Embryonic facial prominence (tissue), 1 donor: ENCODE measurements at regions not wholly inside any gene's neighbourhood (a gene's known extent, or its start where the extent isn't known, plus 50 kb on each side); places are given as distances from the start of the nearest gene placed in this dataset.
"Not testable (repeated sequence)": the region's sequence is repeated elsewhere in the genome, so short reads cannot be mapped to it uniquely, and the experiment has no call there.

Source experiments
- DNase-seq: peaks from one replicate; pipeline ENCODE4 v3.0.0-alpha.2; 2016; ENCODE audit errors: extremely low spot score

DNA sequence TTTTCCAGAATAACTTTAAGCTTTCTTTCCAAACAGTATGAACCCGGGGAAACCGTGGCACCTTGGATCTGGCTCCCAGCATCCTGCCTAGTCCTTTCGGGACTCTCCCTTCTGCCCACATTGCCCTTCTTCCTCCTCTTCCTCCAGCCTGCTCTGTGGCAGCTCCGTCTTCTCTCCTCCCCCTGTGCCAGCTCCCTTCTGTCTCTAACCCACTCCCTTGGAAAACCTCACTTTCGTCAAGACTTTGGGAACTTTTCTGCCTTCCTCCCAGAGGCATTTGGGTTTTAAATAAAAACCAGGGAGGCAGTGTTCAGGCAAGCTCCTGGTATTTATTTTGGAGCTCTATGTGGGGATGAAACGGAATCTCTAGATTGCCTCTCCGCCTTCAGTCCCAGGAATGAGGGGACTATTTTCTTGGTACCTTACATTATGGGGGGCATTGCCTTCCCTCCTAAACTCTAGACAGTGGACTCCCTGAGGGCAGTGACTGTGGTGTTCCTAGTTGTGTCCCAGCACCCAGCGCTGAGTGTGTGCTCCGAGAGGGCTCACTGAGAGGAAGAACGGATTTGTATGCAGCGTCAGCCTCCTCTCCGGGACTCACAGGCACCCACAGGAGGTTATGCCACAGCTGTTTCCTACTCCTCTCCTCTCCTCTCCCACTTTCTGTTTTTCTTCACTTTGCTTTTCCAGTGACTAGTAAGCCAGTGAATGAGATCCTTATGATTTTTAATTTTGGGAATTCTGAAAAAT is 105.4 kb upstream of the MRPS22 start:
- DNase-seq = no peak

DNA sequence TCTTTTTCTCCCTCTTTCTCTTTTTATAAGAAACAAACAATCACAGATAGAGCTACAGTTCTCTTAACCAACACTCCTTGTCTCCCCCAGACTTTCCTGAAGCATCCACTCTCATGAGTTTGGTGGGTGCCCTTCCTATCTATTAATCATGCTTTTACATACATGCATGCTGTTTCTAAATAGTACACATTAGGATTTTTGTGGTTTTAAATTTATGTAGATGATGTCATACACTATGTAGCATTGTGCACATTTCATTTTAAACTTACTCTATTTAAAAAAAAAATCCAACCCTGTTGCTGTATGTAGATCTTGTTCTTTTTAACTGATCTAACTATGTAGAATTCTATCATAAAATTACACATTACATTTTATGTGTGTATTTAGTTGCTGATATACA is 104.3 kb upstream of the MRPS22 start:
- DNase-seq = no peak

DNA sequence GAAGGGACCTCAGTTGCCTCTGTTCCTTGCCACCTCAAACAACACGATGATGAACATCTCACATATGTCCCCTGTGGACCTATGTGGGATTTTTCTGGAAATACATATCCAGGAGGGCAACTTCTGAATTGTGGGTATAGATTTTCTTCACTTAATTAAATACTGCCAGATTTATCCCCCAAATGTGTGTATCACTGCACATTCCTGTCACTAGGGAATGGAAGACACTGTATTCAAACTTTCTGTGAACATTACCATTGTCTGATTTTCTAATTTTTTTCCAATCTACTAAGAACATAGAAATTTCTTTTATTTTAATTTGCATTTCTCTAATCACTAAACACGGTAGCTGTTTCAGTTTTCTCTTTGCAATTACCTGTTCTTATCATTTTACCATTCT is 102.0 kb upstream of the MRPS22 start:
- no peak for DNase-seq

DNA sequence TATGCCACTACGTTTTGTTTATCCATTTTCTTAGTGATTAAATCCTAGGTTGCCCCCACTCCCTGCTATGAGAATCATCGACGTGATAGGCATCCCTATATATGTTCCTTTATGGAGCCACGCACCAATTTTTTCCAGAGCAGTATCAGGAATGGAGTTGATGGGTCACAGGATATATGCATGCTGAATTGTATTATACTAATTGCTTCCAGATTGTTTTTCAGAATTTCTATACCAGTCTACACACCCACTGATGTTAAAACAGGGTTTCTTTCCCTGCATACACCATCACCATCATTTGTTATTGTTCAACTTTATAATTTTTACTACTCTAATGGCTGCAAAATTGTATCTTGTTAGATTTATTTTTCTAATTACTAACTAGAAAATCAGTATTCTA is 100.1 kb upstream of the MRPS22 start:
- no peak for DNase-seq

DNA sequence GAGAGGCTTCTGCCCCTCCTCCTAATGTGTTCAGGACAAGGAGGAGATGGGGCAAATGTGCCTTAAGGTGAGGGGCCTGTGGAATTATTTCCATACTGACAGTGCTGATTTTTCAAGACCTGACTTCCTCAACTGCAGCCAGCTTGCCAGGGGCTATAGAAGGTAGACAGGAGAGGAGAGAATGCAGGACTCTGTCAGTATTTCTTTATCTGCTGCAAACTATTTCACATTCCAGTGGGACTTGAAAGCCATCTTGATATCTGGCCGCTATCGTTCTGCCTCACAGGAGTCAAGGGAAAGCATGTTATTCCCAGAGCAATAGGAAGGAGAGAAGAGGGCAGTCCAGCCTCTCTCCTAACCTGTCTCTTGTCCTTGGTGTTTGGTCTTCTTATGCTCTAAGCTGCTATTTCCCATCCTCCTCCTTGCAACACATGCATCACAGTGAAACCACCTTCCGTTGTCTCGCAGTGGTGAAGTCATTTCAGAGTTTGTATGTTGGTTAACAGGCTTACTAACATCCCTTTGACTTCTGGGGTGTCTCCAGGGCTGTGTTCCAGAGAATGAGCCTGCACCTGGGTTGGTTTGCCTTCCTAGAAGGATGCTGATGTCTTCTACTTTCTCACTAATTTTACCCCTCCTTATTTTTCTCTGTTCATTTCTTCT is 95.1 kb upstream of the MRPS22 start:
- DNase-seq = no peak

DNA sequence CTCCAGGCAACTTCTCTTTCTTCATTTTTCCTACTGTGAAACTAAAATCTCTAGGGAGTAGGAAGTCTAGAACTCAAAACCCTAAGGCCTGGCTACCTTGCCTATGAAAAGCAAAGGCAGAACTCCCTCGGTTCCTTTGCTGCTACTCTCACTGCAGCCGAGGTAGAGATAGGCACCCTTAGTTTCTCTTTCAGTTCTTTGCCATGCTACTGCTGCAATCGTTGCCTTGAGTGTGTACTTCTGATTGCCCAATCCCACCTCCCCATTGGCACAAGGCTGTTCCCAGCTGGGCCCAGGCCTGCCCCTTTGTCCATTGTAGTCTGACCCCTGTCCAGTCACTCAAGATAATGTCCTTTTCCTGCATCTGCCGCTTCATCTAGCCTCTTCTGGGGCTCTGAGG is 92.3 kb upstream of the MRPS22 start:
- DNase-seq = no peak

DNA sequence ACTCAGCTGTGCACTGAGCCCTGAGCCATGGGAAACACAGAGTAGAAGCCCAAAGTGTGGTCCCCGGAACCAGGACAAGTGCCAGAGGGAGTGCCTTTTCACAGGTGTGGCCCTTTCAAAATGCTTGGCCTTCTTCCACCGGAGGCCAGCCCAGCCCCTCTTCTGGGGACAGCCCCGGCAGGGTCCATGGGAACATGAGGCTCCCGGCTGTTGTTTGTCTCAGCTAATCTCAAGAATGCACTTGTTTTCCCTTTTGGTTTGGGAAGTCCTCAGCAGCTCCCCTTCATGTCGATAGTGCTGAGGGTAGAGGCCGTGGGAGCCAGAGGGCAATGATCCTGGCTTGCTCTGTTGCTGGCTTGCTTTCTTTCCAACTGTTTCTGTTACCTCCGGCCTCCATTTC is 91.1 kb upstream of the MRPS22 start:
- DNase-seq = no peak

DNA sequence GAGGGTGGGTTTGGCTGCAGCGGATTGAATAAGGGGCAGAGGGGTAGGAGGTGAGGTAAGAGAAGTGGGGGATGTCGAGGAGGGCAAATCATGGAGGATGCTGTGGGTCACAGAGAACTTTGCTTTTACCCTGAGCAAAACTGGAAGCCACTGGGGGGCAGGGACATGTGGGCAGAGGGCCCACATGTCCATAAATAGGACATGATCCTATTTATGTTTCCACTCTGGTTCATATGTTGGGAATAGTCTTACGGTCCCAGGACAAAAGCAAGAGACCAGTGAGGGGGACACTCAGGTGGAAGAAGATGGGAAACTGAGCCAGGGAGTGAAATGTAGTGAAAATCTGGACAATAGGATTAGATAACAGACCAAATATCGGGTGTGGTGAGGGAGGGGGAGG is 85.5 kb upstream of the MRPS22 start:
- DNase-seq = no peak

DNA sequence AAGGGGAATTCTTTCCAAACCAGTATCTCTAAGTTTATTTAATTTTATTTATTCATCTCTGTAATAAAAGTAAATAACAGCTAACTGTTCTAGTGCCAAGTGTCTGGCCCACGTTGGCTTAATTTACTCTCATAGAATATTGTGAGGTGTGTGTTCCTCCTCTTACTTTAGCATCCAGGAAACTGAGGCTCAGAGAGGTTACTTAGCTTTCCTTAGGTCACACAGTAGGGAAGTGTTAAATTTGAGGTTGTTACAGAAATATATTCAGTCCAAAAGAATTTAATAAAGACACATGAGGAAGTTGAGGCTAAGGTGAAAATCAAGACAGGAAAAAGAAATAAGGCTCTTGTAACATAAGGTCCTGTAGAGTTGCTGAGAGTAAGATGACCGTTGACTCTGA is 84.4 kb upstream of the MRPS22 start:
- DNase-seq = no peak

DNA sequence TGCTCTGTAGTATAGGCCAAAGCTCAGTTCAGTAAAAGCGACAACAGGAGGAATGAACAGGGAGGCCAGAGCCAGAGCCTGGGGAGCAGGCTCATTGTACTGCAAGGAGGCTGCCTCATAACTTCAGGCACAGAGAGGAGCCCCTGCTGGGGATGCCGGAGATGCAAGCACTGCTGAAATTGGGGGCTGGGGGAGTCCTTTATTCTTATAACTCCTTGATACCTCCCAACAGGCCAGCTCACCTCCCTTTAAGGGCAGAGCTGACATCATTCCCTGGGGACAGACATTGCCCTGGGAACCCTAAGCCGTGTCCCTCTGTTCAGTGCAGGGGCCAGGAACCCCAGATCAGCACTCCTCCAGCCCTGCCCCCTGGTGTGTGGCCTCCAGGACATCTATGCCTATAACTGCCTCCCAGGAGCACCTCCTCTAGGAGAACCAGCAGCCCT is 83.8 kb upstream of the MRPS22 start:
- no peak for DNase-seq

DNA sequence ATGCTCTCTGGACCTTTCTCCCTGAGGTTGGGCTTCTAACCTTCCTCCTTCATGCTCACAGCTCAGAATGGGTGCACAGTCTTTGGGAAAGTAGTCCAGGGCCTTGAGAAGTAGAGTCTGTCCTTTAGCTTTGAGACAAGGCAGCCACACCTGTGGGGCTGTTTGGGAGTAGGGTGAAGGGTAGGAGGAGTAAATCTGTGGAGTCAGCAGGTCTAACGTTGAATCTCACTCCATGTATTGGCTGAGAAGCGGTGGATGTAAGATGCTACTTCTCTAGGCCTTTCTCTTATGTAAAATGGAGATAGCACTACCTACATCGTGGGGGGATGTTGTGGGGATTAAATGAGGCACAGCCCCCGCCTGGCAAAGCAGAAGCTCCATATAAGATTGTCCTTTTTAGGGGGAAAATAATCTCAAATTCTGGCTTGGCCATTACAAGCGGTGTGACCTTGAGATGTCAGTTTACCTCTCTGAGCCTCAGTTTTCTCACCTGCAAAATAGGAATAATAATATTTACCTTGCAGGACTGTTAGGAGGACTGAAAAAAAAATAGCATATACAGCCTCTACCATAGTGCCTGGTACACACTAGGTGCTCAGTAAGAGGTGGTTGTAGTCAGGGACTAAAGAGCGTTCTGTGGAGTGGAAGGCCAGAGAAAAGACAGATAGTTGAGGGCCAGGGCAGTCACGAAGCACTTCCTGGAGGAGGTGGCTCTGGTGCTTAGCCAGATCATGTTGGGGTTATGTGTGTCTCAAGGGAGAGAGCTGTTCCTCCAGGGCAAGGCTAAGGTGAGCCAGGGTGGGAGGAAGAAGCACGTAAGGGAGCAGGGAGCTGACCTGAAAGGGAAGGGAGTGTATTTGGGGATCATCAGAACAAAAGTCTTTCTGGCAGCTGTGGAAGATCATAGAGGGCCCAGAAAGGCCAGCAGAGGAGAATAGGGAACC is 82.8 kb upstream of the MRPS22 start:
- no peak for DNase-seq

DNA sequence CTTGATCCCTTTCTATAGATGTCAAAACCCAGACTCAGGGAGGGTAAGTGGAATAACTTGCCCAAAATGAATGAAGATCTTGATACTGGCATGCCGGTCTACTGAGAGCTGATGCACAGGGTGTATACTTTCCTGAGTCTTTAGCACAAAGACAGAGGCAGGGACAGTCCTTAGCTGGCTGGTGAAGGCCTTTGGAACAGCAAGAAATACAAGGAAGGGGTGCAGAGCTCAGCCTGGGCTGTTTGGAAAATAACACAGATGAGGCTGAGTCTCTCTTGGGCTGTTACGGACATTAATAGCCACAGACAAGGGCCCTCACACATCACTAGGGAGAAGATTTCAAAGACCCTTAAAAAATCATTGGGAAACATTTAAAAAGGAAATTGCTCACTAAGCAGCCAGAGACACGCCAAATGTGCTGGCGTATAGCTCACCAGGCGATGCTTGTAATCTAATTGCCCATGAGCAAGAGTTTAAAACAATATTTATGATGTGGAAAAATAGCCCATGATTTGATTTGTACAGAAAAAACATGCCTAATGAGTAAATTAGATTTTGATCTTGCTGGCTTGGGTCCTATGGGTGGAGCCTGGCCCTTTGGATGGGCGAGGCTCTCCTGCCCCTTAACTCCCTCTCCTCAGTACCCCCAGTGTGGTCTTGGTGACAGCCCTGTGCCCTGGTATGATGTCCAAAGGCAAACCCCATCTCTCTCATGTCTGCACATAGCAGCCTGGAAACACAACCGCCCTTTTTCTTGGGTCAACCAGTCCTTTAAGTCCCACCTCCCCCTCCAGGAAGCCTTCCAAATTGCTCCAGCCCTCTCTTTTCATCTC is 81.8 kb upstream of the MRPS22 start:
- DNase-seq = no peak

DNA sequence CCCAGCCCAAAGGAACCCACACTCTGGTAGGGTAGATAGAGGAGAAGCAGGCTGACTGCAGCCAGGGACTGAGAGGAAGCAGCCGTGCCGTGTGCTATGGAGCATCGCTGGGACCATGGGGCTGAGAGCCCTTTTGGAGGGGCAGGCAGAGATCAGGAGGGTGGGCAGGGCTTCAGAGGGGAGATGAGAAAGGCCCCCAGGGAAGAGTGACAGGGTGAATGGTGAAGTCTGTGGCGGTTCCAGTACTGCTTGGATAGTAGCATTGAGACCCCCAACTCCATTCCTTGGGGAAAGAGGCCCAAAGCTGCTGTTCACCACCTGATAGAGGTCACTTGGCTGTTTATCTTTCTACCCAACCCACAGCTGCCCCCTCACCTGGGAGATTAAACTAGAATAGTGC is 80.0 kb upstream of the MRPS22 start:
- DNase-seq = no peak

DNA sequence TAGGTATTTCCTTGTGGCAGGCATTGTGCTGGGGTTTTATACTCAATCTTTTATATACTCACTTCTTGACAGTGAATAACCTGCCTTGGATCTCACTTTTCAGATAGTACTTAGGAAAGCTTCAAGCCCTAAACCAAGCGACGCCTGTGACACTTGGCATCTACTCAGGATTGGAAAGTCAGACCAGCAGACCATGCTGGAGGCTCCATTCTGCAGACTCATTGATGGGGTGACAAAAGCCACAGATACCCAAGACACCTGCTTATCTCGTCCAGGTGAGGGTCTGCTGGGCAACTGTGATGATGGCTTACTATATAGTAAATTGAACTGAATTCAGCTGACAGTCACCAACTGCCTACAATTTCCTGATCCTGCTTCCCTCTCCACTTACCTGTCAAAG is 79.4 kb upstream of the MRPS22 start:
- DNase-seq = no peak

DNA sequence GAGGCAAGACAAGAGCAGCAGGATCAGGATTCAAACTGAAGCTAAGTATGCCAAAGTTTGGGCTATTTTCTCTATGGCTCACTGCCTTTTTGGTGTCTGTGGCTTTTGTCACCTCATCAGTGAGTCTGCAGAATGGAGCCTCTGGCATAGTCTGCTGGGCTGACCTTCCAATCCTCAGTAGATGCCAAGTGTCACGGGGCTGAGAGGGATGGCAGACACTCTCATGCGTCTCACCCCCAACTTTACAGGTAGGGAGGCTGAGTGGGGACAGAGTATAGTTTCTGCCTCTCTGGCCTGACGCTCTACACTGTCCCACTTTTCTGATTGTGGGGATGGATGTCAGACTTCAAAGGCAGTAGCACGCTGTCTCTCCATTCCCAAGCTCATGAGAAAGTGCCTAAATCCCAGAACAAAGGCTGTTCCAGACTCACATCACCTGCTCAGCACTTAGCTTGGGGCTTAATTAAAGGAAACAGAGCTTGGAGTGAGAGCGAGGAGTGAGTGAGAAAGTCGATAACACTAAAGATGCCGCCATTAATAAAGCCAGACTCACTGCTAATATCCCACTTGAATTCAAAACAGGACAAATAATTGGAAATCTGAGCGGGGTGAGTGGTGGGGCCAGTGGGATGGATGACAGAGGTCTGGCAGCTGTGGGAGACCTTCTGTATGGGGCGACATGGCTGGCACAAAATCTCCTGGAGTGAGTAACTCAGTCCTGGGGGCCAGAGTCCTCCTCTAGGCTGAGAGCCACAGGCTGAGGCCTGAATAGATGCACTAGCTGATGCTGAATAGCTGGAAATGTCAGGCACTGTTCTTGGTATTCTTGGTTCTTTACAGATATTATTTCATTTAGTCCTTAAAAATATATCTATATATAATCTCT is 78.4 kb upstream of the MRPS22 start:
- DNase-seq = no peak

DNA sequence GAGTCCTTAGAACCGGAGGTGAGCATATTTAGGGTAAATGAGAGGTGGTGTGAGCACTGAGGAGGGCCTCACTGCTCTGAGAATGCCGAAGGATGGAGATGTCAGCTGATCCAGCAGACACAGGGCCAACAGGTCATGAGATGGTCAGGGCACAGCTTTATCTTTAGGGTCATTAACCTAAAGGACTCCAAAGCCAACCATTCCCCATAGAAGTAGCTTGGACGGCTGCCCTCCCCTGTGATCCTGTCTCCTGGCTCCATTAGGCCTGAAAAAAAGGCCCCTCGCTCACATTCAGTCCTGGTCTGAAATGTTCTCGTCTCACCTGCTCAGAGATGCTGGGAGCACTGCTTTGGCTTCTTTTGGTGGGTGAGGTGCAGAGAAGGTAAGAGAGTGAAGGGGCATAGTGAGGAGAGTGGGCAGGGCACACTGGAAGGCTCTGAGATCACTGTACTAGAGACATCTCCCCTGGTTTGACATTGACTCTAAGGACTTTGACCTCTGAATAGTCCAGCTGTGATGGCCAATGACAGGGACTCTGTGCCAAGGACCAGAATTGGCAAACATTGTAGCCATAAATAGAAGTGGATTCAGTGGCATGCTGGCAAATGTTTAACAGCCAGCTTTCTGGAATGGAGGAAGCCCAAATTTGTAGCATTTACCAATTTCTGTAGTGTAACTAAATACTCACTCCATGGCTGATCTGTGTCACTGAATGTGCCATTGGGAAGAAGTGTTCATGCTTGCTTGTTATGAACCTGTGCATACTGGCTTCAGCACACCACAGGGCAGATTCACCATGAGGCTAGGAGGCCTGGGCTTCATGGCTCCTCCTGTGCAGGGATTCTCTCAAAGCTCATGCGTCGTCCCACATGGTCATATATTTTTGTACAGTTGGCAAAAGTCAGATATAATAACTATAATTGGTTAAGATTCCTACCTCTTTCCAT is 76.2 kb upstream of the MRPS22 start:
- no peak for DNase-seq

DNA sequence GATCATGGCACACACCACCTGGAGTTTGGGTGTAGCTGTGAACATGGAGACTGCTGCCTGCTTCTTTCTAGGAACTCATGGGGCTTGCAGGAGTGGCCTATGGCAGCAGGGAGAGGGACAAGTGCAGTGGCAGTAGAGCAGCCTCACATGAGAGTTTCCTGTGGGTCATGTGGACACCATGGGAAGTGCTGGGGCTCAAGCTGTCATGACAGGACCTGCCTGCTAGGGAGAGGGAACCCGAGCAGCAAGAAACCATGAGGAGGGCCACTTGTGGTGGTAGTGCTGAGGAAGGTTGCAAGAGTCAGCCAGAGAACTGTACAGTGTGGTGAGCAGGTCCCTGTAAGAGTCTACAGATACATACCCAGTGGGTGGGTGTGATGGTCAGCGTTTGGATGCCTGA is 73.8 kb upstream of the MRPS22 start:
- DNase-seq = no peak

DNA sequence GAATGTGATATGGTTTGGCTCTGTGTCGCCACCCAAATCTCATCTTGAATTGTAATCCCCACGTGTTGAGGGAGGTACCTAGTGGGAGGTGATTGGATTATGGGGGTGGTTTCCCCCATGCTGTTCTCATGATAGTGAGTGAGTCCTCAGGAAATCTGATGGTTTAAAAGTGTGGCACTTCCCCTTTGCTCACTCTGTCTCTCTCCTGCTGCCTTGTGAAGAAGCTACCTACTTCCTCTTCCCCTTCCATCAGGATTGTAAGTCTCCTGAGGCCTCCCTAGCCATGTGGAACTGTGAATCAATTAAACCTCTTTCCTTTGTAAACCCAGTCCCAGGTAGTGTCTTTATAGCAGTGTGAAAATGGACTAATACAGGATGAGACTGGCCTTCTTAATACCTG is 73.2 kb upstream of the MRPS22 start:
- DNase-seq = not testable (repeated sequence)

DNA sequence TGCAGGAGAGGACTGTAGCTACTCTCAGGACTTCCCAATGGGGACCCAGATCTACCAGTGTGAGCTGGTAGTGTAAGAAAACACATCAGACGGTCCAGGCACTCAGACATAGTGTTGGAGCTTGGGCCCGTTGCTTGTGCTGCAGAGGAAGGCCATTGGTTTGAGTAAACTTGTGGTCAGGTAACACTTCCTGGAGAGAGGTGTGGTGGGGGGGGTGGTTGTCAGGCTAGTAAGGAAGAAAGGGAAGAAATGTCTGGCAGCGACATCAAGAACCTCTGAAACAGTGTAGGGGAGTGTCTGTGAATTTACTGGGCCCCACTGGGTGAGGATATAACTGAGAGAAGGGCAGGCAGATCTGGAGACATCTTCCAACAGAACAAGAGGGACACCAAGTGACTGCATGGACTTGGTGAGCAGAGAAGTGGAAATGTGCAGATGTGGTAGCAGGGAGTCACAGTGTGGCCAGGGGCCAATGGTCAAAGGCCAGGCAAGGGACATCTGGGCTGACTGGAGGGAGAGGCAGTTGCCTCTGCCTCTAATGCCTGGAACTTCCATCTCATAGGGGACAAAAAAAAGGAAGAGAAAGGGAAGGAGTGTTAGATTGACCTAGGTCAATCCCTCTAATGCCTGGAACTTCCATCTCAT is 63.7 kb upstream of the MRPS22 start:
- DNase-seq = no peak
